Panc1 (cell line): ENCODE measurements at regions not wholly inside any gene's neighbourhood (a gene's known extent, or its start where the extent isn't known, plus 50 kb on each side); places are given as distances from the start of the nearest gene placed in this dataset.

Experiments
- ATAC-seq: fragments of 200-7000 bp; cut with Tn5 transposase; 2 replicates; pipeline ENCODE4 v1.9.1; 2020; ENCODE audit warnings: mild to moderate bottlenecking, moderate library complexity
- BruUV-seq: library from RNA; stranded (reverse); fragments of 400-500 nt; replicated peaks from 2 replicates; lab custom pipeline; 2021; lab: Mats Ljungman, UMichigan
- CTCF ChIA-PET: fragments of 300-600 bp; sonication (Branson Sonifier 250); formaldehyde crosslinking; loops from one replicate; lab custom pipeline; 2022; ENCODE audit warnings: antibody characterized with exemption; lab: Charles Lee
- POLR2A ChIA-PET: fragments of 300-600 bp; sonication (Branson Sonifier 250); formaldehyde crosslinking; loops from one replicate; lab custom pipeline; 2022; ENCODE audit warnings: antibody characterized with exemption; lab: Charles Lee
- DNase-seq: peaks from one replicate; pipeline ENCODE4 v3.0.0-alpha.2; 2010; ENCODE audit warnings: low read depth, low spot score
- H3K27ac ChIP-seq: 2 replicates; pipeline ENCODE4 v1.5.1; 2011; ENCODE audit warnings: mild to moderate bottlenecking, low read length, inconsistent platforms
- H3K27me3 ChIP-seq: fragments of 200-500 bp; sonication (Bioruptor generic); 2 replicates; pipeline ENCODE4 v1.6.0; 2014; ENCODE audit warnings: low read length, inconsistent platforms; ENCODE audit not compliant: control insufficient read depth, insufficient read depth
- H3K36me3 ChIP-seq: fragments of 200-500 bp; sonication (Bioruptor generic); 2 replicates; pipeline ENCODE4 v1.5.1; 2014; ENCODE audit warnings: inconsistent platforms, mild to moderate bottlenecking, low read length, moderate library complexity; ENCODE audit not compliant: control insufficient read depth, insufficient read depth
- H3K4me1 ChIP-seq: 2 replicates; pipeline ENCODE4 v1.5.1; 2011; ENCODE audit warnings: inconsistent platforms, mild to moderate bottlenecking, low read length, moderate library complexity; ENCODE audit not compliant: control insufficient read depth, insufficient read depth
- H3K4me3 ChIP-seq, 2 experiments: 2 replicates each; pipeline ENCODE4 v1.5.1; 2011 to 2012; ENCODE audit warnings: low read depth in 2 of 2, low read length in 2 of 2, mild to moderate bottlenecking in 2 of 2, inconsistent platforms in 1 of 2, moderate library complexity in 1 of 2
- H3K9me3 ChIP-seq: fragments of 200-500 bp; sonication (Bioruptor generic); 2 replicates; pipeline ENCODE4 v1.5.1; 2014; ENCODE audit warnings: low read depth, mild to moderate bottlenecking, inconsistent platforms, low read length, moderate library complexity; ENCODE audit not compliant: control insufficient read depth, insufficient read depth
- POLR2AphosphoS5 ChIP-seq: IDR thresholded peaks from 2 replicates; pipeline ENCODE4 v1.6.1; 2012; ENCODE audit warnings: mild to moderate bottlenecking, low read depth, low read length, moderate library complexity
- SIN3A ChIP-seq: IDR thresholded peaks from 2 replicates; pipeline ENCODE4 v1.6.1; 2012; ENCODE audit warnings: low read depth, mild to moderate bottlenecking, low read length, moderate library complexity, borderline replicate concordance; ENCODE audit not compliant: insufficient read depth
- TCF7L2 ChIP-seq: IDR thresholded peaks from 2 replicates; pipeline ENCODE4 v1.6.1; 2011; ENCODE audit warnings: mild to moderate bottlenecking, low read depth, low read length, inconsistent platforms
- in situ Hi-C: cut with HindIII; loops from 2 replicates; pipeline ENCODE4 v1.10.0; 2016; ENCODE audit warnings: low sequenced_read_pairs, low pct_unique_long_range_greater_than_20kb
- intact Hi-C: fragments of 100-400 bp; cut with micrococcal nuclease; formaldehyde crosslinking; loops from one replicate; pipeline ENCODE4 v1.10.0; 2022; ENCODE audit not compliant: unreplicated experiment
- TF ChIP-seq, protein P1 (sequence below), 2 experiments: IDR thresholded peaks; 2 replicates each; pipeline ENCODE4 v1.6.1; 2011 to 2012; ENCODE audit warnings: low read depth in 2 of 2, control low read depth in 1 of 2, low read length in 1 of 2, mild to moderate bottlenecking in 1 of 2, moderate library complexity in 1 of 2; ENCODE audit not compliant: insufficient read depth in 1 of 2
- TF ChIP-seq, protein P2 (sequence below): fragments of 450-650 bp; IDR thresholded peaks from 2 replicates; pipeline ENCODE4 v1.5.1; 2017; ENCODE audit warnings: mild to moderate bottlenecking

DNA sequence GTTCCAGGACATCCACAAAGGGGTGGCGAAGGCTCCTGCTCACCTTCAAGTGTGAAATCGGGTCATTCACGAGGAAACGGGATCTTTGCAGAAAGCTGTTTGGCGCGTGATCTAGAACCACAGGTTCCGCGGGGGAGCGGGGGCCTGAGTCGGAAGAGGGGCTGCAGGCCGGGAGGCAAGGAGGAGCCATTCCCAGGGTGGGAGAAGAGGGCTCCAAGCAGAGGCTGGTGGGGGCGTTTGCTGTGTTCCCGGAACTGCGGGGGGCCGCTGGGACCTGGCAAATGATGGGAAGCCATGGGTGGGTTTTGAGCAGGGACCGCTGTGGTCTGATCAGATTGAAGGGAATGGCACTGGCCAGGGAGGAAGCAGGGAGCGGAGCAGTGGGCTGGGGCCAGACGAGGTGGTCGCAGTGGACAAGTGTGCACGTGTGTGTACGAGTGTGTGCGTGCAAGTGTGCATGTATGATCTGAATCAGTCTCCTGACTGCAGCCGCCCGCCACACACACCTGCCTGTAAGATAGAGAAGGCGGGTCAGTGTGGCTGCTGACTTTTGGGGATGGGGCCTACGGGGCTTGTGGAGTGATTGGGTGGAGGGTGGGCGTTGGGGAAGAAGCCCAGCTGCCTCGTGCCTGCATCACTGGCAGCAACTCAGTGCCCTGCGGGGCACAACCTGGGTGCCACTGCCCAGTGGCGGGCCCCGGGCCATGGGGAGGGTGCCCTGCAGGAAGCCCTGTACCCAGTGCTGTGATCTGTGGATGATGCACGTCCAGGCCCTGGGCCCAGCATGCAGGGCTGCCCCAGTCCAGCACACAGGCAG, 141.9 kb downstream of the KIF26A start:
- H3K36me3 ChIP-seq: no peaks in the 10 kb centered on the region
- H3K4me1 ChIP-seq: no peaks in the 10 kb centered on the region
- no peak overlapping the region for H3K27ac ChIP-seq
- H3K27me3 ChIP-seq: no peaks in the 10 kb centered on the region
- H3K9me3 ChIP-seq: no peaks in the 10 kb centered on the region
- ChIA-PET POLR2A (no interaction called here), CTCF (no interaction called here)
- TF ChIP-seq SIN3A (no peak), POLR2AphosphoS5 (no peak)
- TF ChIP-seq, protein P1, sequence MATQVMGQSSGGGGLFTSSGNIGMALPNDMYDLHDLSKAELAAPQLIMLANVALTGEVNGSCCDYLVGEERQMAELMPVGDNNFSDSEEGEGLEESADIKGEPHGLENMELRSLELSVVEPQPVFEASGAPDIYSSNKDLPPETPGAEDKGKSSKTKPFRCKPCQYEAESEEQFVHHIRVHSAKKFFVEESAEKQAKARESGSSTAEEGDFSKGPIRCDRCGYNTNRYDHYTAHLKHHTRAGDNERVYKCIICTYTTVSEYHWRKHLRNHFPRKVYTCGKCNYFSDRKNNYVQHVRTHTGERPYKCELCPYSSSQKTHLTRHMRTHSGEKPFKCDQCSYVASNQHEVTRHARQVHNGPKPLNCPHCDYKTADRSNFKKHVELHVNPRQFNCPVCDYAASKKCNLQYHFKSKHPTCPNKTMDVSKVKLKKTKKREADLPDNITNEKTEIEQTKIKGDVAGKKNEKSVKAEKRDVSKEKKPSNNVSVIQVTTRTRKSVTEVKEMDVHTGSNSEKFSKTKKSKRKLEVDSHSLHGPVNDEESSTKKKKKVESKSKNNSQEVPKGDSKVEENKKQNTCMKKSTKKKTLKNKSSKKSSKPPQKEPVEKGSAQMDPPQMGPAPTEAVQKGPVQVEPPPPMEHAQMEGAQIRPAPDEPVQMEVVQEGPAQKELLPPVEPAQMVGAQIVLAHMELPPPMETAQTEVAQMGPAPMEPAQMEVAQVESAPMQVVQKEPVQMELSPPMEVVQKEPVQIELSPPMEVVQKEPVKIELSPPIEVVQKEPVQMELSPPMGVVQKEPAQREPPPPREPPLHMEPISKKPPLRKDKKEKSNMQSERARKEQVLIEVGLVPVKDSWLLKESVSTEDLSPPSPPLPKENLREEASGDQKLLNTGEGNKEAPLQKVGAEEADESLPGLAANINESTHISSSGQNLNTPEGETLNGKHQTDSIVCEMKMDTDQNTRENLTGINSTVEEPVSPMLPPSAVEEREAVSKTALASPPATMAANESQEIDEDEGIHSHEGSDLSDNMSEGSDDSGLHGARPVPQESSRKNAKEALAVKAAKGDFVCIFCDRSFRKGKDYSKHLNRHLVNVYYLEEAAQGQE (IDR thresholded peaks at IDR 0.05; ENCODE audit: insufficient read depth in 1 of 2, low read depth in 2 of 2, low read length in 1 of 2): no peak
- TF ChIP-seq, protein P2, sequence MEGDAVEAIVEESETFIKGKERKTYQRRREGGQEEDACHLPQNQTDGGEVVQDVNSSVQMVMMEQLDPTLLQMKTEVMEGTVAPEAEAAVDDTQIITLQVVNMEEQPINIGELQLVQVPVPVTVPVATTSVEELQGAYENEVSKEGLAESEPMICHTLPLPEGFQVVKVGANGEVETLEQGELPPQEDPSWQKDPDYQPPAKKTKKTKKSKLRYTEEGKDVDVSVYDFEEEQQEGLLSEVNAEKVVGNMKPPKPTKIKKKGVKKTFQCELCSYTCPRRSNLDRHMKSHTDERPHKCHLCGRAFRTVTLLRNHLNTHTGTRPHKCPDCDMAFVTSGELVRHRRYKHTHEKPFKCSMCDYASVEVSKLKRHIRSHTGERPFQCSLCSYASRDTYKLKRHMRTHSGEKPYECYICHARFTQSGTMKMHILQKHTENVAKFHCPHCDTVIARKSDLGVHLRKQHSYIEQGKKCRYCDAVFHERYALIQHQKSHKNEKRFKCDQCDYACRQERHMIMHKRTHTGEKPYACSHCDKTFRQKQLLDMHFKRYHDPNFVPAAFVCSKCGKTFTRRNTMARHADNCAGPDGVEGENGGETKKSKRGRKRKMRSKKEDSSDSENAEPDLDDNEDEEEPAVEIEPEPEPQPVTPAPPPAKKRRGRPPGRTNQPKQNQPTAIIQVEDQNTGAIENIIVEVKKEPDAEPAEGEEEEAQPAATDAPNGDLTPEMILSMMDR: no peak
- intact Hi-C loops (no loop called here), in situ Hi-C loops (no loop called here)
- no peak for DNase-seq
- ATAC-seq: no peak
- H3K4me3 ChIP-seq: no peak overlapping the region
- BruUV-seq: no TSS peak

- no TSS peak for BruUV-seq
- no peak for ATAC-seq
- intact Hi-C loops: no loop called here
- H3K27me3 ChIP-seq: no peaks in the 10 kb centered on the region
- H3K4me1 ChIP-seq: no peaks in the 10 kb centered on the region
- TF ChIP-seq TCF7L2 (no peak), SIN3A (no peak), POLR2AphosphoS5 (no peak)
- TF ChIP-seq, protein P1 (IDR thresholded peaks at IDR 0.05; ENCODE audit: insufficient read depth in 1 of 2, low read depth in 2 of 2, low read length in 1 of 2): no peak
- TF ChIP-seq, protein P2: no peak
- ChIA-PET CTCF (no interaction called here), POLR2A (no interaction called here)
- H3K4me3 ChIP-seq: no peak overlapping the region
- no peaks in the 10 kb centered on the region for H3K36me3 ChIP-seq
- H3K9me3 ChIP-seq: no peaks in the 10 kb centered on the region
- no peak for DNase-seq
- in situ Hi-C loops: no loop called here
- H3K27ac ChIP-seq: no peak overlapping the region
Measured at GRCh38 chr14:104280902-104281767, 142.7 kb downstream of the KIF26A start.
